ENCODE measurements at regions not wholly inside any gene's neighbourhood (a gene's known extent, or its start where the extent isn't known, plus 50 kb on each side); places are given as distances from the start of the nearest gene placed in this dataset.
A peak's percentile ranks its signal among the peaks of the same experiment; 100 is the strongest.

DNA sequence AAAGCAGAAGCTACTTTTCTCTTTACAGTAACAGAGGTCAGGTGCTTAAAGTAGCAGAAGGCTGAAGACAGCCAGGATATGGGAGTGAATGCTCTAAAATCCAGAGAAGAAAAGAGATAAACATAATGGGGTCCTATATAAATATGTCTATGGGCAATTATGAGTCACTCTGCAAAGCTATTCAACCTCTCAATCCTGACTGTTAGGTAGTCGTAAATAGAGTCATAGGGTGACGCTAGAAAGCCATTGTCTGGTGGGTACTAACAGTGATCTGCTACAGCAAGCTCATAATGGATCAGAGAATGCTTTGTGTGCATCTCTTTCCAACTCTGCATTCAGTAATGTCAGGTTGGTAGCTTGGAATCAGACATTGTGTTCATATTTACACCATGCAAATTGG, 53.5 kb upstream of the PDE5A start:
- ATAC-seq (peak; percentile 56), DNase-seq (peak; percentile 53)
- no peak overlapping the region for H2AFZ ChIP-seq (ENCODE audit: low read length)
- no peak overlapping the region for H3K27ac ChIP-seq (ENCODE audit: low read length)
- ChIA-PET POLR2A (ENCODE audit: unreplicated experiment) (no interaction called here), CTCF (interaction anchor here (0.7 kb wide), 1 partner anchor 55 kb away, joined by 3 read pairs; no protein-coding TSS in a partner anchor)
- H3K27me3 ChIP-seq (ENCODE audit: low read length), result no peaks in the 10 kb centered on the region
- no peak for TF ChIP-seq EZH2phosphoT487 (IDR thresholded peaks at IDR 0.05; ENCODE audit: borderline replicate concordance, low read length)
- H3F3A ChIP-seq (ENCODE audit: low read length, unreplicated experiment), result no peaks in the 10 kb centered on the region
- H3K36me3 ChIP-seq (ENCODE audit: low read depth, low read length), result no peaks in the 10 kb centered on the region
- no peak overlapping the region for H3K4me3 ChIP-seq (ENCODE audit: low read length)
- intact Hi-C loops (cut with micrococcal nuclease), result loop anchor here (2.0 kb wide), 2 partner anchors 49 to 53 kb away; partner anchors contain the start of gene PDE5A
- no peak overlapping the region for H3K9ac ChIP-seq (ENCODE audit: low read length)
- no peaks in the 10 kb centered on the region for H3K79me2 ChIP-seq (ENCODE audit: low read length)
- H3K4me1 ChIP-seq (ENCODE audit: insufficient read depth, low read length), result peaks cover 40% of the 10 kb centered on the region
- BruUV-seq (replicated peaks), result no TSS peak
- H3K4me2 ChIP-seq (ENCODE audit: low read length), result 0 out of 2 replicates have a peak overlapping the region, but pooled peaks have one; percentile 15
- no peaks in the 10 kb centered on the region for H3K9me2 ChIP-seq (replicated peaks; ENCODE audit: low read length)
- no peaks in the 10 kb centered on the region for H3K9me3 ChIP-seq (ENCODE audit: low read length)
- no peaks in the 10 kb centered on the region for H4K20me1 ChIP-seq (ENCODE audit: low read length)

DNA sequence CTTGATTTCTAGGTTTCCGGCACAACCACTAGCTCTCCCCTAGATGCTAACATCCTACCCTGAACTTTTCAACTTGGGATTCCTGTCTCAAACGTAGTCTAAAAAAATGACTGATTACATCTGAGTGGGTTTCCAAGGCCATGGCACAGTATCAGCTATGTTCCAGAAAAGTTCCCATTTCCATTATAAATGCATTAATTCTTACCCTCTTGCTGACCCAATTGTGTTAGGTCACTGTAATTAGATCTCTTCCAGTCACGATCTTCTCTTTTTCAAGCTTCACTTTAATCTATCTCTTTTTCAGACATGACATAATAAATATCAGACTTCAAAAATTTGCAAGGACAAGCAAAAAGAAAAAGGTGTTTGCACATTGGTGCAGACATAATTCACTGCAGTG, 50.6 kb upstream of the PDE5A start:
- H3K9me3 ChIP-seq (ENCODE audit: low read length), result no peaks in the 10 kb centered on the region
- no peak overlapping the region for H3K9ac ChIP-seq (ENCODE audit: low read length)
- H3K4me1 ChIP-seq (ENCODE audit: insufficient read depth, low read length), result peaks cover 39% of the 10 kb centered on the region
- no peak overlapping the region for H3K27ac ChIP-seq (ENCODE audit: low read length)
- ATAC-seq, result no peak
- TF ChIP-seq EZH2phosphoT487 (IDR thresholded peaks at IDR 0.05; ENCODE audit: borderline replicate concordance, low read length) (no peak), EZH2 (IDR thresholded peaks at IDR 0.05; ENCODE audit: low read length, unreplicated experiment) (no peak)
- TF ChIP-seq, protein P1, sequence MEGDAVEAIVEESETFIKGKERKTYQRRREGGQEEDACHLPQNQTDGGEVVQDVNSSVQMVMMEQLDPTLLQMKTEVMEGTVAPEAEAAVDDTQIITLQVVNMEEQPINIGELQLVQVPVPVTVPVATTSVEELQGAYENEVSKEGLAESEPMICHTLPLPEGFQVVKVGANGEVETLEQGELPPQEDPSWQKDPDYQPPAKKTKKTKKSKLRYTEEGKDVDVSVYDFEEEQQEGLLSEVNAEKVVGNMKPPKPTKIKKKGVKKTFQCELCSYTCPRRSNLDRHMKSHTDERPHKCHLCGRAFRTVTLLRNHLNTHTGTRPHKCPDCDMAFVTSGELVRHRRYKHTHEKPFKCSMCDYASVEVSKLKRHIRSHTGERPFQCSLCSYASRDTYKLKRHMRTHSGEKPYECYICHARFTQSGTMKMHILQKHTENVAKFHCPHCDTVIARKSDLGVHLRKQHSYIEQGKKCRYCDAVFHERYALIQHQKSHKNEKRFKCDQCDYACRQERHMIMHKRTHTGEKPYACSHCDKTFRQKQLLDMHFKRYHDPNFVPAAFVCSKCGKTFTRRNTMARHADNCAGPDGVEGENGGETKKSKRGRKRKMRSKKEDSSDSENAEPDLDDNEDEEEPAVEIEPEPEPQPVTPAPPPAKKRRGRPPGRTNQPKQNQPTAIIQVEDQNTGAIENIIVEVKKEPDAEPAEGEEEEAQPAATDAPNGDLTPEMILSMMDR (conservative IDR thresholded peaks at IDR 0.05; ENCODE audit: low read depth, low read length), result no peak
- H3K36me3 ChIP-seq (ENCODE audit: low read depth, low read length), result no peaks in the 10 kb centered on the region
- no peaks in the 10 kb centered on the region for H3F3A ChIP-seq (ENCODE audit: low read length, unreplicated experiment)
- no peaks in the 10 kb centered on the region for H3K9me2 ChIP-seq (replicated peaks; ENCODE audit: low read length)
- no peaks in the 10 kb centered on the region for H4K20me1 ChIP-seq (ENCODE audit: low read length)
- H3K79me2 ChIP-seq (ENCODE audit: low read length), result no peaks in the 10 kb centered on the region
- no peak overlapping the region for H3K4me3 ChIP-seq (ENCODE audit: low read length)
- POLR2A ChIA-PET (ENCODE audit: unreplicated experiment), result no interaction called here
- CTCF ChIA-PET, result no interaction called here
- intact Hi-C loops (cut with micrococcal nuclease), result no loop called here
- DNase-seq, result no peak
- H3K27me3 ChIP-seq (ENCODE audit: low read length), result no peaks in the 10 kb centered on the region
- BruUV-seq (replicated peaks), result no TSS peak
- no peak overlapping the region for H3K4me2 ChIP-seq (ENCODE audit: low read length)
- no peak overlapping the region for H2AFZ ChIP-seq (ENCODE audit: low read length)

DNA sequence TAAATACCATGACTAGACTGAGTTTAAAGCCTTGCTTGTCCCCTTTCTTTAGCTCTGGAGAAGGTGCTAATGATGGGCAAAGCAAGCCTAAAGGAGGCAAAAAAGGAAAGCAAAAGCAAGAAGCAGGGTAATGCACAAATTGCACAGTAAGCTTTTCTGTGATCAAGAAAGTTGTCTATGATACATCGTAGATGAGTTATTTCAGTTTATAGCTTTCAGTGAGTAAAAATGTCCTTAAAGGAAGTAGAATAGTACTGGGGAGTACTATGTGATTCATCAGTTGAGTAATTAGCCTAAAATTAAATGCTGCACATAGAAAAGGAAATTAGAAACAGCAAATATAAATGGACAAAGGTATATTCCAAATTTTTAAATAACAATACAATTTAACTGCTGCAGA, 50.2 kb upstream of the PDE5A start:
- H3K79me2 ChIP-seq (ENCODE audit: low read length), result no peaks in the 10 kb centered on the region
- intact Hi-C loops (cut with micrococcal nuclease), result no loop called here
- ChIA-PET CTCF (no interaction called here), POLR2A (ENCODE audit: unreplicated experiment) (no interaction called here)
- TF ChIP-seq EZH2phosphoT487 (IDR thresholded peaks at IDR 0.05; ENCODE audit: borderline replicate concordance, low read length), result no peak
- no peak for TF ChIP-seq EZH2 (IDR thresholded peaks at IDR 0.05; ENCODE audit: low read length, unreplicated experiment)
- TF ChIP-seq, protein P1 (conservative IDR thresholded peaks at IDR 0.05; ENCODE audit: low read depth, low read length), result no peak
- peak overlapping the region; percentile 43; the same call in 1 of the 2 replicates for H3K4me3 ChIP-seq (ENCODE audit: low read length)
- peak; percentile 62 for ATAC-seq
- H3K36me3 ChIP-seq (ENCODE audit: low read depth, low read length), result no peaks in the 10 kb centered on the region
- H2AFZ ChIP-seq (ENCODE audit: low read length), result peak overlapping the region; percentile 68
- H3K9me2 ChIP-seq (replicated peaks; ENCODE audit: low read length), result no peaks in the 10 kb centered on the region
- H3K4me2 ChIP-seq (ENCODE audit: low read length), result peak overlapping the region; percentile 76
- H3K9me3 ChIP-seq (ENCODE audit: low read length), result no peaks in the 10 kb centered on the region
- peaks cover 34% of the 10 kb centered on the region for H3K4me1 ChIP-seq (ENCODE audit: insufficient read depth, low read length)
- DNase-seq, result peak; percentile 46
- no peaks in the 10 kb centered on the region for H3K27me3 ChIP-seq (ENCODE audit: low read length)
- H3F3A ChIP-seq (ENCODE audit: low read length, unreplicated experiment), result no peaks in the 10 kb centered on the region
- H3K9ac ChIP-seq (ENCODE audit: low read length), result no peak overlapping the region
- BruUV-seq (replicated peaks), result no TSS peak
- no peak overlapping the region for H3K27ac ChIP-seq (ENCODE audit: low read length)
- no peaks in the 10 kb centered on the region for H4K20me1 ChIP-seq (ENCODE audit: low read length)
